ENCODE measurements at regions not wholly inside any gene's neighbourhood (a gene's known extent, or its start where the extent isn't known, plus 50 kb on each side); places are given as distances from the start of the nearest gene placed in this dataset.

GRCh38 chr12:22796941-22797630, 172.1 kb downstream of the ETNK1 start:
- no peak overlapping the region for H3K4me2 ChIP-seq (ENCODE audit: low read length)
- TF ChIP-seq EZH2phosphoT487 (IDR thresholded peaks at IDR 0.05; ENCODE audit: borderline replicate concordance, low read length) (no peak), CTCF (IDR thresholded peaks at IDR 0.05; ENCODE audit: low read depth, low read length, poor library complexity, severe bottlenecking) (no peak)

GRCh38 chr12:22797701-22798100, 172.7 kb downstream of the ETNK1 start:
- no peak overlapping the region for H3K27ac ChIP-seq (ENCODE audit: low read depth, low read length)
- no peaks in the 10 kb centered on the region for H3K4me1 ChIP-seq (ENCODE audit: control insufficient read depth, low read length)
- no peaks in the 10 kb centered on the region for H3F3A ChIP-seq (ENCODE audit: control insufficient read depth, insufficient read depth)
- H3K79me2 ChIP-seq (ENCODE audit: control insufficient read depth, low read length), result no peaks in the 10 kb centered on the region
- H4K20me1 ChIP-seq (ENCODE audit: control insufficient read depth, insufficient read depth, low read depth, low read length), result no peaks in the 10 kb centered on the region
- H3K4me2 ChIP-seq (ENCODE audit: low read length), result no peak overlapping the region
- no peaks in the 10 kb centered on the region for H3K36me3 ChIP-seq (ENCODE audit: control insufficient read depth, low read length)
- no peaks in the 10 kb centered on the region for H3K9me3 ChIP-seq (ENCODE audit: control insufficient read depth, insufficient read depth, low read length)
- no peak overlapping the region for H3K4me3 ChIP-seq (ENCODE audit: low read length)
- no peaks in the 10 kb centered on the region for H3K9me2 ChIP-seq (replicated peaks; ENCODE audit: control insufficient read depth, low read length)
- TF ChIP-seq EZH2phosphoT487 (IDR thresholded peaks at IDR 0.05; ENCODE audit: borderline replicate concordance, low read length), result no peak
- TF ChIP-seq CTCF (IDR thresholded peaks at IDR 0.05; ENCODE audit: low read depth, low read length, poor library complexity, severe bottlenecking), result no peak
- H3K27me3 ChIP-seq (ENCODE audit: control insufficient read depth, low read length), result no peaks in the 10 kb centered on the region

More at GRCh38 chr12:22796941-22797630, 172.1 kb downstream of the ETNK1 start:
- Histone ChIP-seq H3K27me3 (ENCODE audit: control insufficient read depth, low read length) (no peaks in the 10 kb centered on the region), H3K9me3 (ENCODE audit: control insufficient read depth, insufficient read depth, low read length) (no peaks in the 10 kb centered on the region), H3F3A (ENCODE audit: control insufficient read depth, insufficient read depth) (no peaks in the 10 kb centered on the region), H3K36me3 (ENCODE audit: control insufficient read depth, low read length) (no peaks in the 10 kb centered on the region), H3K4me3 (ENCODE audit: low read length) (no peak overlapping the region), H3K79me2 (ENCODE audit: control insufficient read depth, low read length) (no peaks in the 10 kb centered on the region), H3K4me1 (ENCODE audit: control insufficient read depth, low read length) (no peaks in the 10 kb centered on the region), H3K27ac (ENCODE audit: low read depth, low read length) (no peak overlapping the region), H3K9me2 (replicated peaks; ENCODE audit: control insufficient read depth, low read length) (no peaks in the 10 kb centered on the region), H4K20me1 (ENCODE audit: control insufficient read depth, insufficient read depth, low read depth, low read length) (no peaks in the 10 kb centered on the region)

- Histone ChIP-seq H3K27ac (ENCODE audit: low read depth, low read length) (no peak overlapping the region), H4K20me1 (ENCODE audit: control insufficient read depth, insufficient read depth, low read depth, low read length) (no peaks in the 10 kb centered on the region), H3K36me3 (ENCODE audit: control insufficient read depth, low read length) (no peaks in the 10 kb centered on the region), H3K79me2 (ENCODE audit: control insufficient read depth, low read length) (no peaks in the 10 kb centered on the region), H3K9me3 (ENCODE audit: control insufficient read depth, insufficient read depth, low read length) (no peaks in the 10 kb centered on the region), H3K4me3 (ENCODE audit: low read length) (no peak overlapping the region), H3K9me2 (replicated peaks; ENCODE audit: control insufficient read depth, low read length) (no peaks in the 10 kb centered on the region), H3F3A (ENCODE audit: control insufficient read depth, insufficient read depth) (no peaks in the 10 kb centered on the region), H3K27me3 (ENCODE audit: control insufficient read depth, low read length) (no peaks in the 10 kb centered on the region), H3K4me2 (ENCODE audit: low read length) (no peak overlapping the region), H3K4me1 (ENCODE audit: control insufficient read depth, low read length) (no peaks in the 10 kb centered on the region)
- TF ChIP-seq CTCF (IDR thresholded peaks at IDR 0.05; ENCODE audit: low read depth, low read length, poor library complexity, severe bottlenecking) (no peak), EZH2phosphoT487 (IDR thresholded peaks at IDR 0.05; ENCODE audit: borderline replicate concordance, low read length) (no peak)
Observed at GRCh38 chr12:22798116-22798515, 173.1 kb downstream of the ETNK1 start.
